ENCODE measurements at regions not wholly inside any gene's neighbourhood (a gene's known extent, or its start where the extent isn't known, plus 50 kb on each side); places are given as distances from the start of the nearest gene placed in this dataset.

DNA sequence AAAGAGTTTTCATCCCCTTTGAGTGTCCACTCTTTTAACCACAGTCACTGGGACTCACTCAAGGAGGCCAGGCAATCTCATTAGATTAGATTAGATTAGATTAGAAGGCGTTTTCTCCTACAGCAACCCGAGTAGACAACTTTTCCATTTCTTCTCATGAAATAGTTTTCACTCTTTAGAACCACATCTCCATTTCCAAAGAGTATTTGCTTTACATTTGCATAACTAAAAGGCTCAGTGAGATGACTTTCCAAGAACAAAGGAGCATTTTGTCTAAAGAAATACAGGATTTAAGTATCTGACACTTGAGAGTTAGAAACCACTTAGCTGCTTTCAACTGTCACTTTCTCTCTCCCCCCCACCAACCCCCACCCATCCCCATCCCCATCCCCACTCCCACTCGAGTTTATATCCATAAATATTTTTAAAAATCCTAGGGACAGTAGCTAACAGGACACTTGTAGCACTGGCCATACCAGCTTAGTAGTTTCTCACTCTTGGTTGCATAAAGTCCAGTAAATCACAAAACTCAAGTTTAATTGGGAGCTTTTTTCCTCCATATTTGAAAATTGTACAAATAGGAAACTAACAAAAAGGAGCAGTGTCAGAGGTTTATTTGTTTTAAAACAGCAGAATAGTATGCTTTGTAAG is 2202.9 kb upstream of the WWC1 start:
- TF ChIP-seq ZFP30 (CRISPR knock-in tag; IDR thresholded peaks at IDR 0.05) (no peak), BACH2 (CRISPR knock-in tag; IDR thresholded peaks at IDR 0.05; ENCODE audit: borderline replicate concordance) (no peak)

Measured in SK-N-SH treated with all-trans-retinoic acid at 6 μM for 48 hours (cell line).